H9 (cell line): ENCODE measurements at regions not wholly inside any gene's neighbourhood (a gene's known extent, or its start where the extent isn't known, plus 50 kb on each side); places are given as distances from the start of the nearest gene placed in this dataset.

Experiments
- DNase-seq: peaks from one replicate; pipeline ENCODE4 v3.0.0-alpha.2; 2017
- H2AFZ ChIP-seq: one replicate; pipeline ENCODE4 v1.6.1; 2013; ENCODE audit warnings: mild to moderate bottlenecking, low read length, control low read depth, moderate library complexity
- H2AK5ac ChIP-seq: 2 replicates; pipeline ENCODE4 v1.6.1; 2013; ENCODE audit warnings: low read length, control low read depth, mixed read lengths; ENCODE audit not compliant: insufficient read length
- H2BK120ac ChIP-seq: one replicate; pipeline ENCODE4 v1.6.1; 2013; ENCODE audit warnings: low read depth, mild to moderate bottlenecking, low read length, control low read depth, inconsistent platforms; ENCODE audit not compliant: poor library complexity, severe bottlenecking
- H2BK12ac ChIP-seq: 2 replicates; pipeline ENCODE4 v1.6.1; 2013; ENCODE audit warnings: low read length, control low read depth, mixed read lengths, low read depth; ENCODE audit not compliant: insufficient read length
- H2BK15ac ChIP-seq: 2 replicates; pipeline ENCODE4 v1.6.1; 2013; ENCODE audit warnings: low read depth, low read length, control low read depth
- H2BK20ac ChIP-seq: one replicate; pipeline ENCODE4 v1.6.1; 2013; ENCODE audit warnings: low read depth, mild to moderate bottlenecking, low read length, control low read depth, inconsistent platforms; ENCODE audit not compliant: poor library complexity, severe bottlenecking
- H2BK5ac ChIP-seq: 2 replicates; pipeline ENCODE4 v1.6.1; 2013; ENCODE audit warnings: low read length, control low read depth, mixed read lengths; ENCODE audit not compliant: insufficient read length
- H3K14ac ChIP-seq: 2 replicates; pipeline ENCODE4 v1.6.1; 2013; ENCODE audit warnings: low read length, control low read depth; ENCODE audit not compliant: insufficient read depth
- H3K18ac ChIP-seq: 2 replicates; pipeline ENCODE4 v1.6.1; 2013; ENCODE audit warnings: low read depth, mild to moderate bottlenecking, mixed read lengths, low read length, control low read depth; ENCODE audit not compliant: insufficient read length
- H3K23ac ChIP-seq: 2 replicates; pipeline ENCODE4 v1.6.1; 2013; ENCODE audit warnings: low read length, control low read depth, mixed read lengths, low read depth; ENCODE audit not compliant: insufficient read length
- H3K23me2 ChIP-seq: 2 replicates; pipeline ENCODE4 v1.6.1; 2013; ENCODE audit warnings: low read depth, mild to moderate bottlenecking, mixed read lengths, low read length, control low read depth; ENCODE audit not compliant: insufficient read length, poor library complexity, severe bottlenecking
- H3K27ac ChIP-seq: 2 replicates; pipeline ENCODE4 v1.5.1; 2013; ENCODE audit warnings: low read length, control low read depth, mixed read lengths, low read depth; ENCODE audit not compliant: insufficient read length
- H3K27me3 ChIP-seq: 2 replicates; pipeline ENCODE4 v1.6.1; 2013; ENCODE audit warnings: low read length, control low read depth, inconsistent platforms; ENCODE audit not compliant: insufficient read depth
- H3K4ac ChIP-seq: 2 replicates; pipeline ENCODE4 v1.6.1; 2013; ENCODE audit warnings: low read depth, mild to moderate bottlenecking, control low read depth, inconsistent platforms, low read length, moderate library complexity
- H3K4me1 ChIP-seq: 2 replicates; pipeline ENCODE4 v1.6.1; 2013; ENCODE audit warnings: low read length, control low read depth, inconsistent platforms; ENCODE audit not compliant: insufficient read depth
- H3K4me2 ChIP-seq: 2 replicates; pipeline ENCODE4 v1.6.1; 2013; ENCODE audit warnings: low read length, control low read depth, mixed read lengths; ENCODE audit not compliant: insufficient read length, insufficient read depth
- H3K56ac ChIP-seq: 2 replicates; pipeline ENCODE4 v1.6.1; 2013; ENCODE audit warnings: low read depth, mild to moderate bottlenecking, mixed read lengths, low read length, control low read depth; ENCODE audit not compliant: insufficient read length
- H3K79me1 ChIP-seq: 2 replicates; pipeline ENCODE4 v1.6.1; 2013; ENCODE audit warnings: low read depth, mild to moderate bottlenecking, moderate library complexity, low read length, control low read depth, inconsistent platforms; ENCODE audit not compliant: insufficient read depth, poor library complexity, severe bottlenecking
- H3K79me2 ChIP-seq: 2 replicates; pipeline ENCODE4 v1.6.1; 2013; ENCODE audit warnings: low read length, control low read depth, inconsistent platforms; ENCODE audit not compliant: insufficient read depth
- H3K9ac ChIP-seq: 2 replicates; pipeline ENCODE4 v1.6.1; 2013; ENCODE audit warnings: low read length, control low read depth, mixed read lengths; ENCODE audit not compliant: insufficient read length; ENCODE audit errors: extremely low read depth
- H3K9me3 ChIP-seq: one replicate; pipeline ENCODE4 v1.6.1; 2013; ENCODE audit warnings: low read depth, low read length, inconsistent platforms; ENCODE audit not compliant: control insufficient read depth
- H3T11ph ChIP-seq: one replicate; pipeline ENCODE4 v1.6.1; 2013; ENCODE audit warnings: mild to moderate bottlenecking, low read length, control low read depth, inconsistent platforms
- H4K20me1 ChIP-seq: one replicate; pipeline ENCODE4 v1.6.1; 2013; ENCODE audit not compliant: control insufficient read depth, insufficient read length, insufficient read depth
- H4K5ac ChIP-seq: 2 replicates; pipeline ENCODE4 v1.6.1; 2013; ENCODE audit warnings: low read depth, mild to moderate bottlenecking, mixed read lengths, low read length, control low read depth; ENCODE audit not compliant: insufficient read length
- H4K8ac ChIP-seq: replicated peaks from 2 replicates; pipeline ENCODE4 v1.6.1; 2013; ENCODE audit warnings: low read length, control low read depth, mixed read lengths, low read depth; ENCODE audit not compliant: insufficient read length
- H4K91ac ChIP-seq: 2 replicates; pipeline ENCODE4 v1.6.1; 2013; ENCODE audit warnings: low read depth, mild to moderate bottlenecking, moderate library complexity, mixed read lengths, low read length, control low read depth; ENCODE audit not compliant: insufficient read length
- H3K27ac Mint-ChIP-seq, 3 experiments: 2 replicates in 2 of 3; 3 replicates in 1 of 3; pipeline ENCODE4 v1.8.0; 2020 to 2021; ENCODE audit warnings: mixed read lengths in 3 of 3, mild to moderate bottlenecking in 1 of 3, moderate library complexity in 1 of 3
- H3K27me3 Mint-ChIP-seq: 2 replicates; pipeline ENCODE4 v1.8.0; 2021; ENCODE audit warnings: low read depth, mild to moderate bottlenecking, moderate library complexity, mixed read lengths
- H3K36me3 Mint-ChIP-seq, 3 experiments: 2 replicates in 2 of 3; 3 replicates in 1 of 3; pipeline ENCODE4 v1.8.0; 2020 to 2021; ENCODE audit warnings: low read depth in 3 of 3, mixed read lengths in 3 of 3; ENCODE audit not compliant: insufficient read depth in 1 of 3
- H3K4me1 Mint-ChIP-seq, 2 experiments: 2 replicates each; pipeline ENCODE4 v1.8.0; 2020; ENCODE audit warnings: mixed read lengths in 2 of 2
- H3K4me3 Mint-ChIP-seq, 2 experiments: 2 replicates in 1 of 2; 3 replicates in 1 of 2; pipeline ENCODE4 v1.8.0; 2020 to 2021; ENCODE audit warnings: mild to moderate bottlenecking in 2 of 2, mixed read lengths in 2 of 2, moderate library complexity in 1 of 2
- H3K9me3 Mint-ChIP-seq, 2 experiments: 2 replicates in 1 of 2; 3 replicates in 1 of 2; pipeline ENCODE4 v1.8.0; 2020; ENCODE audit warnings: mild to moderate bottlenecking in 2 of 2, mixed read lengths in 2 of 2, moderate library complexity in 1 of 2
- CTCF ChIP-seq: fragments of 200-600 bp; sonication (generic); conservative IDR thresholded peaks from 3 replicates; pipeline ENCODE4 v1.8.0; 2021; ENCODE audit warnings: antibody characterized with exemption, mild to moderate bottlenecking
- WGBS: extraction: QIAGEN DNeasy Blood & Tissue Kit; methylation state at CpG from one replicate; pipeline ENCODE4 v1.1.7; 2013; ENCODE audit warnings: missing lambda C conversion rate, low lambda C conversion rate, mixed read lengths; ENCODE audit not compliant: insufficient read length; ENCODE audit errors: extremely low coverage; 5-methylcytosine and 5-hydroxymethylcytosine counted together

GRCh38 chr22:48459859-48460823, 1367.5 kb downstream of the BRD1 start:
- no peak for DNase-seq
- Histone ChIP-seq H3K4me2 (no peak overlapping the region), H3K23ac (no peak overlapping the region), H3T11ph (no peak overlapping the region), H4K8ac (no peak overlapping the region), H3K79me2 (no peaks in the 10 kb centered on the region), H3K4ac (no peak overlapping the region), H3K23me2 (no peaks in the 10 kb centered on the region), H4K20me1 (no peaks in the 10 kb centered on the region), H3K27me3 (no peaks in the 10 kb centered on the region), H2BK20ac (no peak overlapping the region), H3K9me3 (no peaks in the 10 kb centered on the region), H3K18ac (no peak overlapping the region), H2AK5ac (no peak overlapping the region), H3K56ac (no peak overlapping the region), H2BK120ac (no peak overlapping the region), H3K79me1 (no peaks in the 10 kb centered on the region), H2BK15ac (no peak overlapping the region), H4K91ac (no peak overlapping the region), H2BK12ac (no peak overlapping the region), H3K14ac (no peak overlapping the region), H3K4me1 (no peaks in the 10 kb centered on the region), H2BK5ac (no peak overlapping the region), H3K9ac (no peak overlapping the region), H4K5ac (no peak overlapping the region), H2AFZ (no peak overlapping the region), H3K27ac (no peak overlapping the region)
- Mint-ChIP-seq H3K4me1 (peaks cover 6 to 11% of the 10 kb centered on the region in 2 experiments; a peak in 3 of 4 replicates), H3K27me3 (no peaks in the 10 kb centered on the region; the same call in none of the 2 replicates), H3K9me3 (no peaks in the 10 kb centered on the region), H3K27ac (no peak overlapping the region), H3K4me3 (no peak overlapping the region), H3K36me3 (no peaks in the 10 kb centered on the region)
- TF ChIP-seq CTCF: no peak
- no CpG with 5 or more reads among the region's 21 CpGs for WGBS
